HG03432 (cell line): ENCODE measurements at regions not wholly inside any gene's neighbourhood (a gene's known extent, or its start where the extent isn't known, plus 50 kb on each side); places are given as distances from the start of the nearest gene placed in this dataset.
"Not testable (repeated sequence)": the region's sequence is repeated elsewhere in the genome, so short reads cannot be mapped to it uniquely, and the experiment has no call there.

ENCODE experiments used
- ATAC-seq: cut with Tn5 transposase; IDR thresholded peaks from one replicate; pipeline ENCODE4 v1.9.1; 2021; ENCODE audit warnings: mild to moderate bottlenecking, moderate library complexity; ENCODE audit not compliant: unreplicated experiment

DNA sequence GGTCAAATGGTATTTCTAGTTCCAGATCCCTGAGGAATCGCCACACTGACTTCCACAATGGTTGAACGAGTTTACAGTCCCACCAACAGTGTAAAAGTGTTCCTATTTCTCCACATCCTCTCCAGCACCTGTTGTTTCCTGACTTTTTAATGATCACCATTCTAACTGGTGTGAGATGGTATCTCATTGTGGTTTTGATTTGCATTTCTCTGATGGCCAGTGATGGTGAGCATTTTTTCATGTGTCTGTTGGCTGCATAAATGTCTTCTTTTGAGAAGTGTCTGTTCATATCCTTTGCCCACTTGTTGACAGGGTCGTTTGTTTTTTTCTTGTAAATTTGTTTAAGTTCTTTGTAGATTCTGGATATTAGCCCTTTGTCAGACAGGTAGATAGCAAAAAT is 269.9 kb upstream of the NREP start:
- ATAC-seq = not testable (repeated sequence)

DNA sequence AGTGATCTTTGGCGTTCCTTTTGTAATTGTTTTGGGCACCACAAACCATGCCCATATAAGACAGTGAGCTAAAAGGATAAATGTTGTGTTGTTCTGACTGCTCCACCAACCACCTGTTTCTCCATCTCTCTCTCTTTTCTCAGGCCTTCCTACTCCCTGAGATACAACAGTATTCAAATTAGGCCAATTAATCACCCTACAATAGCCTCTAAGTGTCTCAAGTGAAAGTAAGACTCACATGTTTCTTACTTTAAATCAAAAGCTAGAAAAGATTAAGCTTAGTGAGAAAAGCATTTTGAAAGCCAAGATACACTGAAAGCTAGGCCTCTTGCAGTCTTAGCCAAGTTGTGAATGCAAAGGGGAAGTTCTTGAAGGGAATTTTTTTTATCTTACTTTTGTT is 268.8 kb upstream of the NREP start:
- ATAC-seq = peak; percentile 89

GRCh38 chr5:112024769-112025168 is 267.8 kb upstream of the NREP start:
- ATAC-seq = no peak

GRCh38 chr5:112024221-112024620 is 267.2 kb upstream of the NREP start:
- no peak for ATAC-seq

DNA sequence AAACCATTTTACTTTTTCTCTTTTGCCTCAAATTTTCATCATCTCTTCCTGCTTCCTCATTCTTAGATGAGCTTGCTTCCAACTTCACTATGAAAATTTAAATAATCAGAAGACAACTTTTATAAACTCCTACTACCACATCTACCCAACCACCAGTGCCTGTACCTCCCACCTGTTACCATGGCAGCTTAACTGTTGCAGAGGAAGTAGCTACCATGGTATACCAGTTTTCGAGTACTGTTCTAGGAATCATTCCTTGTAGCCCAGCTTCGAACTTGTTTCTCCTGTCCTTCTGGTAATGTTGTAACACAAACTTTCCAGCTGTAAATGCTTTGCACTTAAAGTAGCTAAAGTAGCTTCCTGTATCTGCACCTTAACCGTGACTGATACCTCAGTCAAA is 266.8 kb upstream of the NREP start:
- ATAC-seq = no peak

DNA sequence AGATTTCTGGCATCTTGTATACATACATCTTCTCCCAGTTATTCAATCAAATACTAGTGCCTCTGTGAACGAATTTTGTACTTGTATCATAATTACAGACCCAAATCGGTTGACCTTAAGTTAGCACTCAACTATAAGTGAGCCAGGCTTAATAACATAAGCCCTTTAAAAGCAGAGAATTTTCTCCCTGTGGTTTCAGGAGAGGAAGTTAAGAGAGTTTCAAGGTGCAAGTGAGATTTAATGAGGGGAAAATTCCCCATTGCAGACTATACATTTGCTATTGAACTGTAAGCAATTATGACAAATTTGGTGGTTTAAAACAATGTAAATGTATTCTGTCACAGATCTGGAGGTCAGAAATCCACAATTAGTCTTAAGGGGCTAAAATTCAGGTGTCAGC is 261.9 kb upstream of the NREP start:
- ATAC-seq = no peak

GRCh38 chr5:112016980-112017379 is 260.0 kb upstream of the NREP start:
- ATAC-seq = no peak

DNA sequence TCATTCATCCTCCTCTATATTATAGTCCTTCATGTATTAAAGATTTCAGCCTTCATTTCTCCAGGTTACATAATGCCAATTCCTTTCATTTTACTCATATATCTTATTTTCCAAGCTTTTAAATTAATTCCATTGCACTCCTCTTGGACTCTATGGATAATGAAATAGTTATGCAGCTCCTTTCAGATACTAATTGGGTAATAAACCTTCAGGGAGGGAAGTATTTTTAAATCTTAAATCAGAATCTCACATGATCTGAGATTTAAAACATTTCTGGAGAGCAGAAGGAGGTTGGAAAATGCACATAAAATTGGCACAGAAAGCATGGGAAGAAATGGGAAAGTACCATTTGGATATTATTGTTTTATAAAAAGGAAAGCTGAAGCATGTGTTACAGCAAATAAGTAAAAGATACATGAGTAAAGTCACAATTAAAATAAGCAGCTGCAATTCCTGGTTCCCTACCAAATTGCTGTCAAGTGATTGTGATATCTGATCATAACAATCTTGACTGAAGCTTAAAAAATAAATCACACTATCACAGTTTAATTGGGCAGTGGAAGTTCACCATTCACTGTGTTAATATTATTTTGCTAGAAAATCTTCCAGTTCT is 257.9 kb upstream of the NREP start:
- ATAC-seq = no peak

GRCh38 chr5:112013660-112014059 is 256.7 kb upstream of the NREP start:
- no peak for ATAC-seq

DNA sequence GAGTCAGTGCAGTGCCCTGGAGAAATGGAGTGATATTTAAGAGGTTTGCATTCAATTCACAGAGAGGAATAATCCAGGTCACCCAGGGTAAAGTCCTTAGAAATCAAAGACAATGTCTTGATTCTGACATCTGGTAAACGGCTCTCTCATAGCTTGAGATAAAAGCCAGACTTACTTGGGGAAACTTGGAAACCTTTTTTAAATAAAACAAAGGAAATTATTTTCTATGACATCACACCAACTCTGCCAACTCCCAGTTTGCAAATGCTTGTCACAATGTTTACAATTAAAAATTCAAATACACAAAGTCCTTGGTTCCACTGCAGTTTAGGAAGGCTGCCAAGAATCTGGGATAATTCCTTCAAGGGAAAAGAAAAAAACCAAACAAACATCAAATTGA is 255.1 kb upstream of the NREP start:
- ATAC-seq = no peak

- ATAC-seq = no peak
Observed at GRCh38 chr5:112010475-112010874, 253.5 kb upstream of the NREP start.

DNA sequence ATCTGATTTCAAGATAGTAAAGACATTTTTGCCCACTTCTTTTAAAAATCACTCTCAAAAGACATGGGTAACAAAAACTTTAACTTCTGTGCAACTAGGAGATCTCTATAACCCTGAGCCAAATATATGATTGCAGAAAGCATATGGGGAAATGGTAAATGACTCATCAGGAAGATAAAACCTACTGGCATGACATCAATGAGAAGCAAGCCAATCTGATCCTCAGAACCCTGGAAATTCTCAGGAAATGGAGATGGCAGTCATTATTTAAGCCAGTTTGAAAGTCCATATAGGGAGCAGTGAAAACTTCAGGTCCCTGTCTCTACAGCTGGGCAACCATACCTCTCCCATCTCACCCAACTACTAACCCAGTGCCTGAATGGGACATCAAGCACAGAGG is 249.7 kb upstream of the NREP start:
- ATAC-seq = no peak

GRCh38 chr5:112005623-112005930 is 248.6 kb upstream of the NREP start:
- ATAC-seq = no peak

DNA sequence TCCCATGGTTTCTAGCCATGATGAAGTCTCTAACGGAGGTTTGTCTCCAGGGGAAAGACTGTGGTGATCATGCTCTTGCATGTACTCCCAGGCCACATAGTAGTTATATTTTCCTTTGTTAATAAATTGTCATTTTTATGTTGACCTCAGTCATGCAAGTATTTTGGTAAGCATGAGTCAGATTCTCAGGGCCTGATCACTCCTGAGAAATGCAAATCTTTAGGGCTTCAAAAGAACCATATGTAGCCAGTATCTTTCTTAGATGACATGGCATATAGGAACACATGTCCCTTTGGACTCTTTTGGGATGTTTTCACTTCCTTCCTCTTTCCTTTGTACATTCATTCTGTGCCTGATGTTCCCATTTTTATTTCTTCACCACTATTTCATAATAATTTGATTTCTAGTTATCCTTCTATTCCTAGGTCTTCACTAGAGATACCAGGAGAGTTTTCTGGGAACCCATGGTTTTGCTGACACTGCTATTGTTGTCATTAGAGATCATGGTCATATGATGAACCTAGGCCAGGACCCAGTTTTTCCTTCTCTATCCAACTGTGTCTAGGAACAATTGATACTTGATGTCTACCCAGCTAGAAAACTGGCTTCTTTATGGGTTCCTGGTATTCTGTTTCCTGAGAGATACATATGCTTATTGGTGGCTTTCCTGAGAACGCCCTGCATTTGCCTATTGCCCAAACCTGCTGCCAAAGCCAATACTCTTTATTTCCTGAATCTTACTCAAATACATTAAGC is 248.1 kb upstream of the NREP start:
- ATAC-seq = peak; percentile 87

DNA sequence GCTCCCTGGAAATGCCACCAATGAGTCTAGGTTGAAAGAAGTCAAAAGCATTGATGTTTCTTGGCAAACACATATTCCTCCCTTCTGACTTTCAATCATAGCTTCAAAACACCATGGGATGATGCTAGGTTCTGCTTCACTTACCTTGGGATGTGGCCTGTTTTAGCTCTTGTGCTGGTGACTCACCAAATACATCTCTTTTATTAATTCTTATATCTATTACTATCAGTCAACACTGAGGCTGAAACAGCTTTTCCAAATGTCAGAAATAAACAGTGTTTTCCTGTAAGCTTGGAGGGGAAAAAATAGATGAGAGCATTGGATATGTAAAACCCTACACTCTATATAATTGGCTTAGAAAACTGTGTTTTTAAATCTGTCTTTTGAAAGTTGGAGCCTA is 245.4 kb upstream of the NREP start:
- ATAC-seq = no peak

DNA sequence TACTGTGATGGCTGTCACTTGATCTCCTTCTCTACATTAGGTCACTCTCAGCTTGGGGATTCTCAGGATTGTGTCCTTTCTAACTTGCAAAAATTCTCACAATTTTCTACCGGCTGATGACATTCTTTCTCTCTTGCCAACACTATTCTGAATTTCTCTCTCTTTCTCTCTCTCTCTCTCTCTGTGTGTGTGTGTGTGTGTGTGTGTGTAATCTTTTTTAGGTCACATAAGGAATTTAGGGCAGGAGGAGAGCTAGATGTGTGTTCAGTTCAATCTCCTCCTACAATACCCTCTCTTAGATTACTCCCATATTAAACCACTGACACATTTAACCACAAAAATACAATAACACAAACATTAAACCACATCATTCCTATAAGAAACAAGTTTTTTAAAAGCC is 242.3 kb upstream of the NREP start:
- no peak for ATAC-seq

- ATAC-seq = no peak
Observed at GRCh38 chr5:111998871-111999270, 241.9 kb upstream of the NREP start.

DNA sequence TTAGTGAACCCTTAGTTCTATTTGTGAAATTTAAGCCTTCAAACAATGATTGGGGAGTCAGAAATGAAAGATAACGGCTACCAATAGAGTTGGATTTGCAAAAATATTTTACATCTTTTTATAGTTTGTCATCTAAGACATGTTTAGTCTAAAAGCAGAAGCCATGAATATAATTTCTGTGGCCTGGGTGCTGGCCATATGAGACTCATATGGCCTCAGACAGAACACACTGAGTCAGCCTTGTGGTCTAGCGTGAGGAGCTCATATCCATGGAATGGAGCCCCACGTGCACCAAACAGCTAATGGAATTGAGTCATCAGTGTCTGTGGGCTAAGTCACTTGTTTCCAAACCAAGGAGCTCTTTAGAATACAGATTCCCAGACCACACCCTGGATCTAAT is 240.7 kb upstream of the NREP start:
- ATAC-seq = no peak

DNA sequence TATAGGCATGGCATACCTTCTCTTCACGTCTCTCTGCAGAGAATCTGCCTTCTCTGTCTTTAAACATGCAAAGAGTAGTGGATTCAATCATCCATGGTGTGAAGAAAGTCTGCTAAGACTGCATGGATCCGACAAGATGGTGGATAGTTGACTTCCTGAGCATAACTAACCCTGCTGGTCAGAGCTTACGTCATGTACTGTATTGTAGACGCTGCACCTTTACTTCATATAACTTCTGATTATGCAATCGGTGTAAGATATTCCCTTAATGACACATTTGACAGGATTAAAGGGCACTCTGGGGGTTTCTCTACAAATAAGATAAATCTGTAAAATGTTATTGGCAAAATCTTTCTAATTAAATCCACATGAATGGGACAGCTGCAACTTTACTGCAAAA is 240.3 kb upstream of the NREP start:
- no peak for ATAC-seq

DNA sequence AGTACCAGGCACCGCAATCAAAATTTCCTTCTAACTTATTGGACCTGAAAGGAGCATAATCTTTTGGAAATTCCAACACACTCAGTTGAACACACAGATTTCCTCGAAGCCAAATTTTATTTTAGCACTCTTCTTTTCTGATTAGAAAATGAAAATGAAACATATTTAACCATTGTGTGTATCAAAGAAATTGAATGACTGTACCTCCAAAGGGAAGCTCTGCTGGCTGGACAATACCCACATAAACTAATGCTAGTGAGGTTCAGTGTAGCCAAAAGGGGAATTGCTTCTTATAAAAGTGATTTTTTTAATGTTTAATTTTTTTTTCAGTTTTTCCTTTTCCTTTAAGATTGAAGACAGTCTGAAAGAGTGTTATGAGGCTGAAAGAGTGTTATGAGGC is 239.6 kb upstream of the NREP start:
- ATAC-seq = no peak

DNA sequence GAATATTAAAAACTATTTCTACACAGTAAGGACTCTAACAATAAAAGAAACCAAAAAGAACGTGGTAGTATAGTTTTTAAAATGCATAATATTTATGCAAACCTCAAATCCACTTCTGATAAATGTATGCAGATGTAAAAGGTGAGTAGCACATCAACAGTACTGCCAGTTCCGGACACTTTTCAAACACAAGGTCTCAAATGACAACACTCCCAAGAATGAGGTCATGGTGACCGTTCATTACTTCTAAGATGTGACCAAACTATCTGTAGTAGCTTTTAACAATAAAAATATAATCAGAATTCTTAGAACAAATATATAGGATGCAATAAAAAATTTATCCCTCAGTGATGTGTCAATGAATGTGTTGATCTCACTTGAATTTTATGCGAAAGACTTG is 238.7 kb upstream of the NREP start:
- no peak for ATAC-seq

GRCh38 chr5:111993242-111993641 is 236.2 kb upstream of the NREP start:
- no peak for ATAC-seq

GRCh38 chr5:111984044-111984443 is 227.1 kb upstream of the NREP start:
- ATAC-seq = peak; percentile 88
